NB4 (cell line): ENCODE measurements at regions not wholly inside any gene's neighbourhood (a gene's known extent, or its start where the extent isn't known, plus 50 kb on each side); places are given as distances from the start of the nearest gene placed in this dataset.

Source experiments
- POLR2A ChIP-seq: IDR thresholded peaks from 2 replicates; pipeline ENCODE4 v1.6.1; 2011; ENCODE audit warnings: mild to moderate bottlenecking; ENCODE audit not compliant: insufficient read length; ENCODE audit errors: extremely low read depth
- TF ChIP-seq, protein P1 (sequence below): IDR thresholded peaks from one replicate; pipeline ENCODE4 v1.5.1; 2012; ENCODE audit warnings: low read depth, low read length

DNA sequence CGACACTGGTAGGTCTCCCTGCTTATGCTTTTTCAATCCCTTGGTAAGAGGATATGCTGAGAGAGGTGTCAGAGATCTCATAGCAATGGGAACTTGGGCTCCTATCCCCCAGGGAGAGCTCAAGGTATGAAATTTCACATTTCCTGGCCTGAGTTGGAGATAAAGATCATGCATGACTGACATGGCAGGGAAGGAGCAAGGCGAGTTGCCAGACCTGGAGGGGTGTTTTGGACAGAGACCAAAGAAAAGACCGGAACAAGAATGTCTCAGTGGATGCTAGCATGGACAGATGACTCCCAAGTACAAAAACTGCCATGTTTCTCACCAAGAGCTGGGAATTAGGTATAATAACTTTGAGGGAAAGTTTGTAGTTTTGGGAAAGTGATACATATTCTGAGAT, 334.1 kb upstream of the B3GALT2 start:
- TF ChIP-seq, protein P1, sequence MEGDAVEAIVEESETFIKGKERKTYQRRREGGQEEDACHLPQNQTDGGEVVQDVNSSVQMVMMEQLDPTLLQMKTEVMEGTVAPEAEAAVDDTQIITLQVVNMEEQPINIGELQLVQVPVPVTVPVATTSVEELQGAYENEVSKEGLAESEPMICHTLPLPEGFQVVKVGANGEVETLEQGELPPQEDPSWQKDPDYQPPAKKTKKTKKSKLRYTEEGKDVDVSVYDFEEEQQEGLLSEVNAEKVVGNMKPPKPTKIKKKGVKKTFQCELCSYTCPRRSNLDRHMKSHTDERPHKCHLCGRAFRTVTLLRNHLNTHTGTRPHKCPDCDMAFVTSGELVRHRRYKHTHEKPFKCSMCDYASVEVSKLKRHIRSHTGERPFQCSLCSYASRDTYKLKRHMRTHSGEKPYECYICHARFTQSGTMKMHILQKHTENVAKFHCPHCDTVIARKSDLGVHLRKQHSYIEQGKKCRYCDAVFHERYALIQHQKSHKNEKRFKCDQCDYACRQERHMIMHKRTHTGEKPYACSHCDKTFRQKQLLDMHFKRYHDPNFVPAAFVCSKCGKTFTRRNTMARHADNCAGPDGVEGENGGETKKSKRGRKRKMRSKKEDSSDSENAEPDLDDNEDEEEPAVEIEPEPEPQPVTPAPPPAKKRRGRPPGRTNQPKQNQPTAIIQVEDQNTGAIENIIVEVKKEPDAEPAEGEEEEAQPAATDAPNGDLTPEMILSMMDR, result no peak
- no peak for TF ChIP-seq POLR2A
